HG03378 (cell line): ENCODE measurements at regions not wholly inside any gene's neighbourhood (a gene's known extent, or its start where the extent isn't known, plus 50 kb on each side); places are given as distances from the start of the nearest gene placed in this dataset.

Experiments used
- ATAC-seq: cut with Tn5 transposase; IDR thresholded peaks from one replicate; pipeline ENCODE4 v1.9.1; 2021; ENCODE audit warnings: mild to moderate bottlenecking, moderate library complexity; ENCODE audit not compliant: unreplicated experiment

GRCh38 chr2:63775191-63775590 lies 66.5 kb upstream of the UGP2 start:
- no peak for ATAC-seq

DNA sequence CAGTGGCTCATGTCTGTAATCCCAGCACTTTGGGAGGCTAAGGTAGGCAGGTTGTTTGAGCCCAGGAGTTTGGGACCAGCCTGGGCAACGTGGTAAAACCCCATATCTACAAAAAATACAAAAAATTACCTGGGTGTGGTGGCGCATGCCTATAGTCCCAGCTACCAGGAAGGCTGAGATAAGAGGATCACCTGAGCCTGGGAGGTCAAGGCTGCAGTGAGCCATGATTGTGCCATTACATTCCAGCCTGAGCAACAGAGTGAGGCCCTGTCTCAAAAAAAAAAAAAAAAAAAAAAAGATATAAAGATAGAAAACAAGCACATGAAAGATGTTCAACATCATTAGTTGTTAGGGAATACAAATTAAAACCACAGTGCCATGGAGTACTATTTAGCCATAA lies 65.3 kb upstream of the UGP2 start:
- ATAC-seq = no peak

DNA sequence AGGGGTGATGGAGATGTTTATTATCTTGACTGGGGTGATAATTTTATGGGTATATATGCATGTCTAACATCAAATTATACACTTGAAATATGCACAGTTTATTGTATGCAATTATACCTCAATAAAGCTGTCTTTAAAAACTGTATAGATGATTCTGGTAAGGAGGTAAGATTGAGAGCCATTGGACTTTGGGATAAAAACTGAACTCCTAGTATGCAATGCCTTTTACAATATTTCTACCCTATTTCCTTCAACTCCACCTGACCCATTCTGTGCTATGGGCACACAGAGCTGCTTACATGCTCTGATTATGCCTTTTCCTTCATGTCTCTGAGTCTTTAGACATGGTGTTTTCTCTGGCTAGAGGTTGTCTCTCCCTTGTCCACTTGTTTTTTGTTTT lies 63.9 kb upstream of the UGP2 start:
- ATAC-seq = no peak

DNA sequence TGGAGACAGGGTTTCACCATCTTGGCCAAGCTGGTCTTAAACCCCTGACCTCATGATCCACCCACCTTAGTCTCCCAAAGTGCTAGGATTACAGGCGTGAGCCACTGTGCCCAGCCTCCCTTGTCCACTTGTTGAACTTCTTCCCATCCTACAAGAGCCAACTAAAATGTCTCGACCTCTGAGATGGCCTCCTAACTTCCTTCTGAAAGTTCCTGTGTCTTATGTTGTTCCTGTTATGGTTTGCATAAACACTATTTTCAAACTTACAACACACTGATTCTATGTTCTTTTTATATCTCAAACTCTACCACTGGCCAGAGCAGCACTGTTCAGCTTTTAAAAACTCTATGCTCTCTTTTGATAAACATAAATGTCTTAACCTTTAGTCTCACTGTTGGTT lies 63.3 kb upstream of the UGP2 start:
- no peak for ATAC-seq

- ATAC-seq = no peak
These were observed 61.1 kb upstream of the UGP2 start for GRCh38 chr2:63780518-63781155.

DNA sequence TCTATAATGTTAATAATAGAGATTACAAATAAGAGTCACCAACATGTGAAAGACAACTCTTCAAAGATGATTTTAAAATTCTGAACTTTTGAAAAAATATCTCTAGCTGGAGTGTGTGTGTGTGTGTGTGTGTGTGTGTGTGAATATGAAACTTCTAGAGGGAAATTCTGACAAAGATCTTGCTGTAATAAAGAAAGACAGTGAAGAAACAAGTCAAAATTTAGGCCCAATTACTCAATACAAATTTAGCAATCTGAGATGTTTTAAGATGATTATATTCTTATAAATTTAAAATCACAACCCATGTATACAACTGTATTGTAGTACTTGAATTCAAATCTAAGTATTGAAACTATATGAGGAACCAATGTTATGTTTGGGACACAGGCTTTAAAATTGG lies 57.2 kb upstream of the UGP2 start:
- no peak for ATAC-seq

GRCh38 chr2:63785096-63785495 lies 56.6 kb upstream of the UGP2 start:
- ATAC-seq = no peak

- no peak for ATAC-seq
These were observed 55.2 kb upstream of the UGP2 start for GRCh38 chr2:63786471-63786870.

DNA sequence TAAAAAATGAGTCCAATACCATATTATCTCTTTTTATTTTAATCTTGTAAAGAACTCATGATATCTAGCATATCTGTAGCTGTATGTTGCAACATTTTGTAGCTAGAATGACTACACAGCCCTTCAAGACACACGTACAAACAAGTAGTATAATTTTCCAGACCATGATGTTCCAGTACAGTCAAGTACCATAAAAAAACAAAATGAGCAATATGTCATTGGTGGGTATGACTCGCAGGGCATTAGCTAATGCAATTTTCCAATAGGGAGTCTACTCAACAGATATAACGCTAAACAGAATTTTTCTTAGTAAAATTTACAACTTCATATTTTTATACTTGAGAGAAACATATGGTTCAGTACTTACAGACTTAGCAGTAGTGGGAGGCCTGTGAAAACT lies 53.6 kb upstream of the UGP2 start:
- no peak for ATAC-seq

DNA sequence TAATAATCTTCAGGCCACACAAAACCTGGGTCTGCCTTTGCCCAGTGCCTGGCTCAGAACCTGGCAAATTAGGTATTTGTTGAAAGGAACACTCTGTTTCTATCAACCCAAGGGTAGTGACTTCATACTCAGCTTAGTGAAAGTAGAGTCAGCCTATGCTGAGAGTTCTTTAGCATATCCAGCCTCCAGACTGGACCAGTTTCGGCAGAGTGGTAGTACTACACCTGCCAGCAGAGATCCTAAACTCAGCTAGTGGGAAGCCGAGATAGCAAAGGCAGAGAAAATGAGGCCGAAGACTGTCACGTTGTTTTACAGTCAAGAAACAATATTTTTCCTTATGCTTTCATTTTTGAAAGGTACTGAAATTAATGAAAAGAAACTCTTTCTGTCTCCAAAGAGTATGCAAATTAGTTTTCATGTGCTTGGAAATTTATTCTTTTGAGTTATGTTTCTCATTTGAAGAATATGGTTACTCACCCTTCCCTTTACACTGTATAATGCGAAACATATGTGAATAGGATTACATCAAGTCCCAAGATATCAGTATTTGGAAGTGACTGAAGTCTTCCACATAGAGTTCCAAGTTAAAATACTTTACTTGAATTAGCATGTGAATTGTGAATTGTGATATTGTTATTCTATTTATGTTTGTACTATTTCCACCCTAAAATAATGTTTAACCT lies 52.2 kb upstream of the UGP2 start:
- ATAC-seq = no peak

GRCh38 chr2:63790491-63790890 lies 51.2 kb upstream of the UGP2 start:
- no peak for ATAC-seq

GRCh38 chr2:63790906-63791305 lies 50.8 kb upstream of the UGP2 start:
- ATAC-seq = no peak

DNA sequence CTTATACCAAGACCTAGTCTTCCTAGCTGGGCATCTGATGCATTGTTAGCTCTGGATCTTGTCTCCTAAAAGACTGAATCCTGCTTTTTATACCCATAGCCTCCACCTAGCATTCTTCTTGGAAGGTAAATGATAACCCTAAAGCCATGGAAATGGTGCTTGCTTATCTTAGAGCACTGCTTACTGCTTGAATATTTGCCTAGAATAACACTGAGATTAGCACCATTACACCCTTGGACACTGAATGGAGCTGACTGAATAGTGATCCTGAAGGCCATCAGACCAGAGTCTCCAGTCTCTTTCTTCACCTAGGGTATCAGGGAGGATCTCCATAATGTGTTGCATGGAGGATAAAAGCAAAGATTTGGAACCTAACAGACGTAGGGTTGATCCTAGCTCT lies 50.3 kb upstream of the UGP2 start:
- ATAC-seq = no peak
